NCI-H82 treated with DMSO at 0.1 percent for 48 hours (cell line): ENCODE measurements at regions not wholly inside any gene's neighbourhood (a gene's known extent, or its start where the extent isn't known, plus 50 kb on each side); places are given as distances from the start of the nearest gene placed in this dataset.
"Not testable (repeated sequence)": the region's sequence is repeated elsewhere in the genome, so short reads cannot be mapped to it uniquely, and the experiment has no call there.

Experiments
- DNase-seq: peaks from one replicate; lab custom pipeline; 2025; ENCODE audit not compliant: unreplicated experiment; lab: John Stamatoyannopoulos, UW

GRCh38 chr7:68707958-68708357 is 890.3 kb upstream of the AUTS2 start:
- no peak for DNase-seq

GRCh38 chr7:68712956-68713495 is 885.2 kb upstream of the AUTS2 start:
- DNase-seq, result no peak

- not testable (repeated sequence) for DNase-seq
These were observed 884.1 kb upstream of the AUTS2 start for GRCh38 chr7:68714135-68714534.

GRCh38 chr7:68715907-68716306 is 882.4 kb upstream of the AUTS2 start:
- no peak for DNase-seq

GRCh38 chr7:68717176-68717575 is 881.1 kb upstream of the AUTS2 start:
- no peak for DNase-seq

- DNase-seq, result no peak
These were observed 880.2 kb upstream of the AUTS2 start for GRCh38 chr7:68718097-68718551.

- no peak for DNase-seq
These were observed 877.6 kb upstream of the AUTS2 start for GRCh38 chr7:68720697-68721096.

GRCh38 chr7:68722044-68722443 is 876.2 kb upstream of the AUTS2 start:
- no peak for DNase-seq

- no peak for DNase-seq
These were observed 873.3 kb upstream of the AUTS2 start for GRCh38 chr7:68724965-68725364.

GRCh38 chr7:68725843-68726785 is 872.2 kb upstream of the AUTS2 start:
- no peak for DNase-seq

GRCh38 chr7:68728720-68729119 is 869.6 kb upstream of the AUTS2 start:
- not testable (repeated sequence) for DNase-seq

- no peak for DNase-seq
These were observed 868.9 kb upstream of the AUTS2 start for GRCh38 chr7:68729371-68729770.

- DNase-seq, result no peak
These were observed 868.1 kb upstream of the AUTS2 start for GRCh38 chr7:68730194-68730593.

- DNase-seq, result no peak
These were observed 867.3 kb upstream of the AUTS2 start for GRCh38 chr7:68730964-68731363.

GRCh38 chr7:68733219-68734153 is 864.8 kb upstream of the AUTS2 start:
- no peak for DNase-seq

GRCh38 chr7:68734431-68734830 is 863.8 kb upstream of the AUTS2 start:
- no peak for DNase-seq

- peak; percentile 48 for DNase-seq
These were observed 859.0 kb upstream of the AUTS2 start for GRCh38 chr7:68739306-68739705.

- DNase-seq, result peak; percentile 77
These were observed 854.2 kb upstream of the AUTS2 start for GRCh38 chr7:68744036-68744435.

GRCh38 chr7:68748934-68749900 is 849.1 kb upstream of the AUTS2 start:
- peak; percentile 37 for DNase-seq
